Stimulated activated CD8-positive, alpha-beta memory T cell treated with anti-CD3 and anti-CD28 coated beads, Interleukin-2, amount 100 ng/mL, for 1 hour (primary cell): ENCODE measurements at regions not wholly inside any gene's neighbourhood (a gene's known extent, or its start where the extent isn't known, plus 50 kb on each side); places are given as distances from the start of the nearest gene placed in this dataset.
"Not testable (repeated sequence)": the region's sequence is repeated elsewhere in the genome, so short reads cannot be mapped to it uniquely, and the experiment has no call there.

Source experiments
- DNase-seq, 2 donors: peaks; one replicate each; pipeline ENCODE4 v3.0.0-alpha.2; 2020; ENCODE audit warnings: low read depth in 2 of 2

DNA sequence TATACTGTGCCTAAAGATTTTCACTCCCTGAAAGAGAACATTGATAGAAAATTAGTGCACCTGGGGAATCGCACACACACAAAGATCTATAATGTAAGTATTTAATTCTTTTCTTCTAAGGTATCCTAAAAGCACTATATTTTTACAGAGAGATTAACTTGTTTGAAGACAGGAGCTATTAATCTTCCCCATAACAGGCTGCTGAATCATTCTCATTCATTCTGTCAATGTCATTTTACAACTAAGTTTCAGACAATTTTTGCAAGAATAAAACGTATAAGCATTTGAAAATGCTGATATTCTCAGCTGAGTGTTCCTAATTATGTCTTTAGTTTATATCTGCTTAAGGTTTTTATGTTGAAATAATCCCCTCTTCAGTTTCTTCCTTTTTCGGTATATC lies 776.7 kb downstream of the NXPH1 start:
- DNase-seq: no peak

GRCh38 chr7:9217204-9217603 lies 783.8 kb downstream of the NXPH1 start:
- DNase-seq: no peak

DNA sequence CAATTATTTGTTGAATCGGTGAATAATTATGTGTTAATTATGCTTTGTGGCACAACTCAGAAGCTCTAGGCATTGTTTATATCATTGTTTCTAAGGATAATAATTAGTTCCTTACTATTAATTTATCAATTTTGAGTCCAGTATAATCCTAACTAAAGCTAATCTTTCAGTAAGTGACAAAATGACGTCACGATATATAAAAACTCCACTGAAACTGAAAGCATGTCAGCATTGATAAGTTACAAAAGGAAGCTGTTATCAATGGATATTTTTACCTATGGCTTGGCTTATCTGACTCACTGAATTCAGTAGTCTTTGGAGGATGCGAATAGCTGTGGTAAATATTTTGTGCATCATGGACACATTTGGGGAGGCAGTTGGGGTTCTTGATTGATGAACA lies 793.1 kb downstream of the NXPH1 start:
- no peak for DNase-seq

DNA sequence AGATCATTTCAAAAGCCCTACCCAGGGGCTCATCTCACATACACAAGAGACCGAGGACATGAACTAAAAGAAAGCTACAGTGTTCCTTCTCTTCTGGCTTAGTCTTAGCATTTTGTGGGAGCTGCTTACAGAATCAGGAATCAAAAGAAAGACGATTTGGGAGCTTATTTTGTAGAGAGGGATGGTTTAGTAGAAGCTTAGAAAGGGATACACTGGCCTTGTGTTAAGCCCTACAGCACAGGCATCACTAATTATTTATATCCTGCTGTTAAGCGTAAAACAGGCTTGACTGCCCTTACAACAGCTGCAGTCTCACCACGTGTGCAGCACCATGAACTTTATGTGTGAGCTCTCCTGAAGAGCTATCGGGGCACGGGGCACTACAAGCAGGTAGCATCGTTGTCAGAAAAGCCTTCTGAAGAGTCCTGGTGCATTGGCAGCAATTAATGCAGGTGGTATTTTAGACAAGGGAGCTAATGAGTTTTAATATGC lies 798.3 kb downstream of the NXPH1 start:
- DNase-seq: no peak

- no peak for DNase-seq
Observed at GRCh38 chr7:9240001-9240400, 806.6 kb downstream of the NXPH1 start.

DNA sequence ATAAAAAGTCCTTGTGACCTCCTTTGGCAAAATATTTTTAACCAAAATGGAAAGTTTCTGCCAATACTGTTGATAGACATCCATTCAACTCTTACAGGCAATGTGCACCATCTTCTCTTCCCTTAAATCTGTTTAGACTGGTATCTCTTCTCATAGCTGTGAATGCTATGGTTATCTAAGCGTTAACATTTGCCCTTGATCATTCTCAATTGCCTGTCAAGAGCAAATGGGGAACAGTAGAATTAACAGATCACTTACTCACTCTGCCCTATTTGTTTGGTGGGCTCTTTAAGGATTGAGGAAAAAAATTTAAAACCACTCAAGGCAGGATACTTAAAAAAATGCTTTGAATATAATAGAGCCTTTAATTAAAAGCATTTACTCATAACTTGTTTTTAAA lies 808.4 kb downstream of the NXPH1 start:
- DNase-seq: no peak

DNA sequence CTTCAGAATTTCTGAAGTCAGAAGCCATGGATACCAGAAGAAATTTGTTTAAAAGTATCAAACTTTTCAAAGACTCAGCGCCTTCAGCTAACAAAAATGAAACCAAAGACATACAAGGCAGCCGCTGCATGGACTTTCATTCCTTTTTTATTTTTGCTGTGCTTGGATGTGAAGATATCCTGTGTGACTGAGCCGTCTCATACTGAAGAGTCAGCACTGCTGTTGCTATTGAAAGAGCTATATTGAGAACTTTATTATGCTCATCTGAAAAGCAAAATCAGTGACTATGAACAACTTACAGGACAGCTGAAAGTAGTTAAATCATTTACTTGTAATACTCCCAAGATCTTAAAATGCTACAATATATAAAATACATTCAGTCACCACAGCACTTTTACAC lies 809.2 kb downstream of the NXPH1 start:
- no peak for DNase-seq

DNA sequence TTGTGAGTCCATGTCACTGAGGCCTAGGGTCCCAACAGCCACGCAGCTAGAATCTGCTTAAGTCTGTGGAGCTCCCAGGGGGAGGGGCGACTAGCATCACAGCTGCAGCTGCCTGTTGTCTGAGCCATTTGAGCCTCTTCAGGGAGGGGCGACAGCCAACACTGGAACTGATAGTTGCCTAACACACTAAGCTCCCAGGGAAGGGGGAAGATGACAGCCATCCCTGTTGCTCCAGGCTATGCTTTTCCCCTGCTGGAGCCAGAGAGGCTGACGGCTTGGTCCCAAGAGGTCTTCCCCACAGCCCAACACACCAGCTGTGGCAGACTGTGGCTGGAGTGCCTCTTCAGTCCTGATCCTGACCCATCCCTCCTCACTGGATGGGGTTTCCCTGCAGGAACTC lies 817.5 kb downstream of the NXPH1 start:
- no peak for DNase-seq

- no peak for DNase-seq
Observed at GRCh38 chr7:9264395-9264794, 831.0 kb downstream of the NXPH1 start.

- no peak for DNase-seq
Observed at GRCh38 chr7:9280088-9280487, 846.7 kb downstream of the NXPH1 start.

DNA sequence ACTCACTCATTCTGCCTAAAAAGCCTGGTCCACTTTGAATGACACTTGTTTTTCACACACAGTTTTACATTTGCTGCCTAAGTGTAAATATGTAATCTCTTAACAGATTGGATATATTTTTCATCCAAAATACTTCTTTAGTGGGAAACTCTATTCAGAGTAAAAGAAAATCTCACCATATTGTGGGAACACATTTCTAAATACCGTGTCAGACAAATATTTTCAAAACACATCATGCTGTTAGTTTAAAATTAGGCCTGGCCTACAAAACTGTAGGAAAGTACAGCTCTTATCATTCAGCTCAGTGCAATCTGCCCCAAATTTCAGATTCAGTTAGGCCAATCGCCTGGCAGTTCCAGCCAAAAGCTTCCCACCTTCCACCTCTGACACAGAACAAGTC lies 849.8 kb downstream of the NXPH1 start:
- no peak for DNase-seq

DNA sequence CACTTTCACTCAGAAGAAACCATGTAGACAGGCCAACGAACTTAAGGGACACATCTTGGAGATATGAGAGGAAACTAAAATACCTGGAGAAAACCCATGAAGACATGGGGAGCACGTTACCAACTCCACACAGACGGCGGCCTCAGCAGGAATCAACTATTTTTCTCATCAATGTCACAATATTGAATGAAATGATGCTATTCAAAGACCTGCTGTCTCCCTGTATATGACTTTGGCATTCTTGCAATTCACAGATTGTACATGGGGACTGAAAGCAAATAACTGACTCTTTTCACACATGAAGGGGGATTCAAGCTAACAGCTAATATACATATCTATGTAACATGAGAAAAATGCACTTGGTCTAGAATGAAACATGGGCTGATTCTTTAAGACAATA lies 869.0 kb downstream of the NXPH1 start:
- DNase-seq: no peak

- no peak for DNase-seq
Observed at GRCh38 chr7:9307131-9307530, 873.7 kb downstream of the NXPH1 start.

GRCh38 chr7:9324513-9324912 lies 891.1 kb downstream of the NXPH1 start:
- DNase-seq: no peak

GRCh38 chr7:9328296-9328695 lies 894.9 kb downstream of the NXPH1 start:
- DNase-seq: no peak

- no peak for DNase-seq
Observed at GRCh38 chr7:9349625-9350024, 916.2 kb downstream of the NXPH1 start.

GRCh38 chr7:9391221-9391620 lies 957.8 kb downstream of the NXPH1 start:
- DNase-seq: no peak

DNA sequence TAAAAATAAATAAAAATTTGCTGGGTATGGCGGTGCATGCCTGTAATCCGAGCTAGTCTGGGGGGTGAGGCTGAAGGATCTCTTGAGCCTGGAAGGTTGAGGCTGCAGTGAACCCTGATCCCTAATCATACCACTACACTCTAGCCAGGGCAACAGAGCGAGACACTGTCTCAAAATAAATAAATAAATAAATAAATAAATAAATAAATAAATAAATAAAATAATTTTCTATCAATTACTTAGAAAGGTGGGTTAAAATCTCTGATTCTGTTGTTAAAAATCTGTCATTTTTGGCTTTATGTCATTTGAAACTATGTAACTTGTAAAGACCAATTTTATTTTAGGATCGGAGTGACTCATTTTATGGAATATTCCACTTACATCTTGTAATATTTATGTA lies 958.6 kb downstream of the NXPH1 start:
- DNase-seq: no peak

GRCh38 chr7:9404386-9404785 lies 971.0 kb downstream of the NXPH1 start:
- not testable (repeated sequence) for DNase-seq

- DNase-seq: no peak
Observed at GRCh38 chr7:9407816-9408215, 974.4 kb downstream of the NXPH1 start.

- no peak for DNase-seq
Observed at GRCh38 chr7:9453521-9453920, 1020.1 kb downstream of the NXPH1 start.

GRCh38 chr7:9488555-9488954 lies 1055.1 kb downstream of the NXPH1 start:
- no peak for DNase-seq

DNA sequence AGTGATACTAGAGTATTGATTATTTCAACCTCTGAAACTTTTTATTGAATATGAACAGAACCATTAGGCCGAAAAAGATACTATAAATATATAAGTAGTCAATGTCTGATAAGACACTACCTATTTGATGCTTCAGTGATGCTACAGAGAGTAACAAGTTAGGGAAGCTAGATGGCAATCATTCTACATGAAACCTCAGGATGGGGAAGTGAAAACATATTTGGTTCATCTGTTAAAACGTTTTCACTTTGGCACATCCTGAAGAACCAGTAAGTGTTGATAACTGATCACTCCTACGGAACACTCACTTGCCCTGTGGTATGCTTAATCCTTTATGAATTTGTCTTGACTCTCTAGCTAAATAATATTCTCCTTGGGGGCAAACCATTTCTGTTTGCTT lies 1064.9 kb downstream of the NXPH1 start:
- no peak for DNase-seq

DNA sequence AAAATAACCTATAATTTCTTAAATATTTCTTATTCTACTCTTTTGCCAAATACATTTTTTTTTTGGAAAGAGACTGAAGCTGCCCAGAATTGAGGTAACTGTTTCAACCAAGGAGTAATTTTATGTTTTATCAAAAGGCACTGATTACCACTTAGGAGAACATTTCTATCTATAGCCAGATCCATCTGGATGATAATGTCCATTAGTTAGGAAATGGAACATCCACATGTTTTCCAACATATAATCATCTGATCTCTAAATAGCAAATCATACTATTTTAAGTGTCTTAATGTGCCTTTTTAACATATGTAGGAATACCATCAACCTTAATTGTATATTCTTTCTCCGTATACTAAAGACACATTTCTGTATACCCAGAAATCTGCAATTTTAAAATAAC lies 1068.9 kb downstream of the NXPH1 start:
- no peak for DNase-seq

DNA sequence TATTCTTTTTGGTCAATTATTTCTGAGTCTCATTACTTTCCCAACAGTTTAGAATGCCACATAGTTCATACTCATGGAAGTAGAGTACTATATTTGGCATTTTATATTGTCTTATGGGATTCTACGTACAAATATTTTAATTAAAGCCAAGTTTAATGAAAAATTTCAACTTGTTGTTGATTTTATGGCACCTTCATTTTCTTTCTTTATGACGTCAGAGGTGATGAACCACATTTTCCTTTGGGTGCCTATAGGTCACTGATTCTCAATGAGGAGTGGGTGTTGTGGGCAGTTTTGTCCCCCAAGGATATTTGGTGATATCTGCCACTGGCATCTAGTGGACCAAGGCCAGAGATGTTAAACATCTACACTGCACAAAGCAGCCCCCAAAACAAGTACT lies 1071.3 kb downstream of the NXPH1 start:
- no peak for DNase-seq
